ENCODE measurements at regions not wholly inside any gene's neighbourhood (a gene's known extent, or its start where the extent isn't known, plus 50 kb on each side); places are given as distances from the start of the nearest gene placed in this dataset.

DNA sequence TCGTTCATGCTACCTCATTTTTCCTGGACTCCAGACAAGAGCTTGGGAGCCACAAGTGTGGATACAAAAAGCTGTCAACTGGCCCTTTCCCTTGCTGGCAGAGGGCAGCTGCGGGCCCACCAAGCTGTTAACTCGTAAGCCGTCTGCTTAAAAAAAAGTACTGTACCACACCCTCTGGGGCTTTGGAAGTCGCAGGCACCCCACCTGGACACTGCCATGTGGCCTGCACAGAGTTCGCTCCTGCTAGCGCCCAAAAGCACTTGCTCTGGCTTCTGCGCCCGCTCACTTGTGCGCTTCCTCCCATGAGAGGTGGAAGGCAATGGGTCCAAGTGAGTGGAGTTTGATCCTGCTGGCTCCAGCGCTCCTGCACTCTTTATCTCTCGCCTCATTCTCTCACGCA, 476.4 kb upstream of the FSTL5 start:
- TF ChIP-seq CTCF (conservative IDR thresholded peaks at IDR 0.05; ENCODE audit: low read length) (no peak), EZH2phosphoT487 (IDR thresholded peaks at IDR 0.05; ENCODE audit: borderline replicate concordance, low read depth, low read length) (no peak)
